IMR-90 (cell line): ENCODE measurements at regions not wholly inside any gene's neighbourhood (a gene's known extent, or its start where the extent isn't known, plus 50 kb on each side); places are given as distances from the start of the nearest gene placed in this dataset.

Source experiments
- ATAC-seq: fragments of 200-7000 bp; cut with Tn5 transposase; 2 replicates; pipeline ENCODE4 v1.9.1; 2020; ENCODE audit warnings: low read depth, mild to moderate bottlenecking, moderate library complexity
- BruUV-seq: library from RNA; stranded (reverse); fragments of 400-500 nt; replicated peaks from 2 replicates; lab custom pipeline; 2021; lab: Mats Ljungman, UMichigan
- CTCF ChIA-PET: fragments of 300-600 bp; formaldehyde crosslinking; extraction: SDS; loops from one replicate; lab custom pipeline; 2021; ENCODE audit warnings: antibody characterized with exemption; lab: Yijun Ruan, JAX
- POLR2A ChIA-PET: fragments of 300-600 bp; sonication (Branson Sonifier 250); formaldehyde crosslinking; loops from one replicate; lab custom pipeline; 2022; ENCODE audit warnings: antibody characterized with exemption; ENCODE audit not compliant: unreplicated experiment; lab: Charles Lee
- DNase-seq: peaks from one replicate; pipeline ENCODE4 v3.0.0; 2013
- H2AFZ ChIP-seq: replicated peaks from 2 replicates; pipeline ENCODE3; 2013; ENCODE audit warnings: low read length, mild to moderate bottlenecking; ENCODE audit not compliant: poor library complexity
- H2AK5ac ChIP-seq: 2 replicates; pipeline ENCODE4 v1.6.1; 2013; ENCODE audit warnings: low read depth, low read length, inconsistent platforms
- H2AK9ac ChIP-seq: replicated peaks from 2 replicates; pipeline ENCODE3; 2013; ENCODE audit warnings: mild to moderate bottlenecking, low read depth, low read length, moderate library complexity; ENCODE audit not compliant: poor library complexity
- H2BK120ac ChIP-seq: 2 replicates; pipeline ENCODE4 v1.6.1; 2013; ENCODE audit warnings: low read depth, low read length, inconsistent platforms
- H2BK15ac ChIP-seq: 3 replicates; pipeline ENCODE4 v1.6.1; 2013; ENCODE audit warnings: low read depth, low read length, inconsistent platforms
- H2BK20ac ChIP-seq: 2 replicates; pipeline ENCODE4 v1.6.1; 2013; ENCODE audit warnings: low read depth, mild to moderate bottlenecking, inconsistent platforms, low read length, moderate library complexity
- H2BK5ac ChIP-seq: 2 replicates; pipeline ENCODE4 v1.6.1; 2013; ENCODE audit warnings: mild to moderate bottlenecking, low read depth, low read length, inconsistent platforms; ENCODE audit not compliant: poor library complexity, severe bottlenecking
- H3K14ac ChIP-seq: replicated peaks from 2 replicates; pipeline ENCODE4 v1.6.1; 2013; ENCODE audit warnings: low read depth, low read length, inconsistent platforms
- H3K18ac ChIP-seq: 2 replicates; pipeline ENCODE4 v1.6.1; 2013; ENCODE audit warnings: low read depth, low read length, control low read depth
- H3K23ac ChIP-seq: 2 replicates; pipeline ENCODE4 v1.6.1; 2013; ENCODE audit warnings: low read depth, low read length, inconsistent platforms
- H3K27ac ChIP-seq: 2 replicates; pipeline ENCODE4 v1.5.1; 2013; ENCODE audit warnings: mild to moderate bottlenecking, control low read depth, low read length; ENCODE audit not compliant: insufficient read depth
- H3K27me3 ChIP-seq: 2 replicates; pipeline ENCODE4 v1.6.1; 2013; ENCODE audit warnings: low read length; ENCODE audit not compliant: control insufficient read depth, insufficient read depth
- H3K36me3 ChIP-seq: 2 replicates; pipeline ENCODE4 v1.6.1; 2013; ENCODE audit warnings: low read length, mixed read lengths; ENCODE audit not compliant: control insufficient read depth, insufficient read depth
- H3K4ac ChIP-seq: 2 replicates; pipeline ENCODE4 v1.6.1; 2013; ENCODE audit warnings: low read depth, low read length, inconsistent platforms
- H3K4me1 ChIP-seq: 2 replicates; pipeline ENCODE4 v1.6.1; 2013; ENCODE audit warnings: low read length, mixed read lengths; ENCODE audit not compliant: control insufficient read depth, insufficient read depth
- H3K4me2 ChIP-seq: 2 replicates; pipeline ENCODE4 v1.6.1; 2013; ENCODE audit warnings: low read depth, mild to moderate bottlenecking, control low read depth, low read length, moderate library complexity
- H3K4me3 ChIP-seq: 2 replicates; pipeline ENCODE4 v1.5.1; 2013; ENCODE audit warnings: low read depth, mild to moderate bottlenecking, control low read depth, low read length, moderate library complexity; ENCODE audit not compliant: insufficient read depth
- H3K56ac ChIP-seq: 2 replicates; pipeline ENCODE4 v1.6.1; 2013; ENCODE audit warnings: low read length, inconsistent platforms; ENCODE audit not compliant: insufficient read depth; ENCODE audit errors: extremely low read depth
- H3K79me1 ChIP-seq, 2 experiments: 2 replicates each; pipeline ENCODE4 v1.6.1; 2013; ENCODE audit warnings: low read length in 2 of 2, inconsistent platforms in 1 of 2, low read depth in 1 of 2
- H3K9ac ChIP-seq: 2 replicates; pipeline ENCODE4 v1.6.1; 2013; ENCODE audit warnings: low read depth, low read length, control low read depth
- H3K9me1 ChIP-seq: 2 replicates; pipeline ENCODE4 v1.6.1; 2013; ENCODE audit warnings: low read length, inconsistent platforms; ENCODE audit not compliant: insufficient read depth
- H3K9me3 ChIP-seq: 2 replicates; pipeline ENCODE4 v1.6.1; 2013; ENCODE audit warnings: low read length; ENCODE audit not compliant: control insufficient read depth, insufficient read depth
- H4K20me1 ChIP-seq: 2 replicates; pipeline ENCODE4 v1.6.1; 2013; ENCODE audit warnings: low read length, inconsistent platforms; ENCODE audit not compliant: insufficient read depth
- H4K5ac ChIP-seq: 2 replicates; pipeline ENCODE4 v1.6.1; 2013; ENCODE audit warnings: mild to moderate bottlenecking, low read depth, low read length, control low read depth
- H4K8ac ChIP-seq, 2 experiments: 2 replicates each; pipeline ENCODE4 v1.6.1; 2013; ENCODE audit warnings: low read depth in 2 of 2, low read length in 2 of 2, control low read depth in 1 of 2, inconsistent platforms in 1 of 2
- H4K91ac ChIP-seq: 2 replicates; pipeline ENCODE4 v1.6.1; 2013; ENCODE audit warnings: low read depth, low read length, inconsistent platforms; ENCODE audit not compliant: insufficient read depth
- MXI1 ChIP-seq: IDR thresholded peaks from 2 replicates; pipeline ENCODE4 v1.6.1; 2012; ENCODE audit warnings: low read depth, mild to moderate bottlenecking, low read length, moderate library complexity, borderline replicate concordance
- POLR2A ChIP-seq: IDR thresholded peaks from 2 replicates; pipeline ENCODE4 v1.6.1; 2012; ENCODE audit warnings: mild to moderate bottlenecking, low read depth, low read length
- RFX5 ChIP-seq: IDR thresholded peaks from 2 replicates; pipeline ENCODE4 v1.8.0; 2012; ENCODE audit warnings: low read depth, mild to moderate bottlenecking, low read length, moderate library complexity
- WGBS, 2 experiments: methylation state at CpG; one replicate each; pipeline versions ENCODE4 v1.1.5 to v1.1.7; 2013; ENCODE audit warnings: missing lambda C conversion rate in 2 of 2; ENCODE audit not compliant: insufficient read length in 1 of 2; ENCODE audit errors: extremely low coverage in 2 of 2; 5-methylcytosine and 5-hydroxymethylcytosine counted together
- dilution Hi-C: fragments of 300-500 bp; cut with HindIII; formaldehyde crosslinking; loops from one replicate; pipeline ENCODE4 v1.14.3; 2018; ENCODE audit warnings: low sequenced_read_pairs; ENCODE audit not compliant: unreplicated experiment
- in situ Hi-C: fragments of 300-500 bp; cut with MboI; formaldehyde crosslinking; loops from 3 replicates; pipeline ENCODE4 v1.14.3; 2019; ENCODE audit warnings: low sequenced_read_pairs, inconsistent platforms, mixed read lengths
- intact Hi-C: fragments of 100-400 bp; cut with micrococcal nuclease; formaldehyde crosslinking; loops from 2 replicates; pipeline ENCODE4 v1.10.0; 2022
- TF ChIP-seq, protein P1 (sequence below): fragments of 150-350 bp; IDR thresholded peaks from 2 replicates; pipeline ENCODE4 v1.6.1; 2017; ENCODE audit warnings: mild to moderate bottlenecking, antibody characterized with exemption, low read length, low read depth

DNA sequence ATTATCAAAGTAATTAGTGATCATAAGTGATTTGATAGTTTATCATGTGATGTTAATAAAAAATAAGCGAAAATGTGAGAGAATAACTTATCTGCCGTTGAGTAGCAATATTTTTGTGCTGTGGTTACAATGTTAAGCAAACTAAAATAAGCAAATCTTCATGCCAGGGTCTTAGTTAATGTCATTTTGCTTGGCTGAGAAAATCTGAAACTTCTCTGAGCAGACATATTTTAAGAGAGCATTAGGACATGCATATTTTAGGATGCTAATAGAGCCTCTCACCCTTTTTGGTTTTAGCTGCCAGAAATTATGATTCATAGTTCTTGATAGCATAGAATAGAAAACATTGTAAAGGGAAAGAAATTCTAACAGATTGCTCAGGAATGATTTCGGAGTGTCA, 233.5 kb upstream of the ZEB2 start:
- WGBS, 2 experiments, result no CpG with 5 or more reads among the region's 3 CpGs
- Histone ChIP-seq H3K9me1 (no peaks in the 10 kb centered on the region), H2AK9ac (no peak overlapping the region), H3K56ac (no peak overlapping the region), H2BK5ac (no peak overlapping the region), H3K14ac (no peak overlapping the region), H3K27ac (no peak overlapping the region), H3K4me2 (no peak overlapping the region), H3K4me3 (no peak overlapping the region), H2AFZ (no peak overlapping the region), H3K9me3 (peaks cover 2% of the 10 kb centered on the region; the same call in 1 of the 2 replicates), H4K20me1 (no peaks in the 10 kb centered on the region), H3K18ac (no peak overlapping the region), H3K9ac (no peak overlapping the region), H3K79me1 (no peaks in the 10 kb centered on the region), H2BK15ac (no peak overlapping the region), H2AK5ac (no peak overlapping the region), H2BK20ac (no peak overlapping the region), H4K8ac (no peak overlapping the region), H3K4me1 (no peaks in the 10 kb centered on the region), H2BK120ac (no peak overlapping the region), H3K23ac (no peak overlapping the region), H3K4ac (no peak overlapping the region), H4K5ac (no peak overlapping the region), H3K27me3 (no peaks in the 10 kb centered on the region), H3K36me3 (no peaks in the 10 kb centered on the region), H4K91ac (no peak overlapping the region)
- no peak for DNase-seq
- TF ChIP-seq RFX5, result no peak
- no peak for TF ChIP-seq MXI1
- TF ChIP-seq, protein P1, sequence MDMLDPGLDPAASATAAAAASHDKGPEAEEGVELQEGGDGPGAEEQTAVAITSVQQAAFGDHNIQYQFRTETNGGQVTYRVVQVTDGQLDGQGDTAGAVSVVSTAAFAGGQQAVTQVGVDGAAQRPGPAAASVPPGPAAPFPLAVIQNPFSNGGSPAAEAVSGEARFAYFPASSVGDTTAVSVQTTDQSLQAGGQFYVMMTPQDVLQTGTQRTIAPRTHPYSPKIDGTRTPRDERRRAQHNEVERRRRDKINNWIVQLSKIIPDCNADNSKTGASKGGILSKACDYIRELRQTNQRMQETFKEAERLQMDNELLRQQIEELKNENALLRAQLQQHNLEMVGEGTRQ, result no peak
- no peak for TF ChIP-seq POLR2A
- dilution Hi-C loops, result no loop called here
- no TSS peak for BruUV-seq
- ATAC-seq, result no peak
- intact Hi-C loops, result no loop called here
- in situ Hi-C loops, result no loop called here
- ChIA-PET CTCF (interaction anchor here (1.0 kb wide), 1 partner anchor 11 kb away, joined by 3 read pairs; no protein-coding TSS in a partner anchor), POLR2A (no interaction called here)
